Gastroesophageal sphincter (tissue), 3 donors: ENCODE measurements at regions not wholly inside any gene's neighbourhood (a gene's known extent, or its start where the extent isn't known, plus 50 kb on each side); places are given as distances from the start of the nearest gene placed in this dataset.

Experiments used
- EP300 ChIP-seq: sonication (generic); formaldehyde crosslinking; IDR thresholded peaks from one replicate; pipeline ENCODE4 v1.6.1; 2017; ENCODE audit warnings: antibody characterized with exemption, mild to moderate bottlenecking
- TF ChIP-seq, protein P1 (sequence below), 4 experiments: fragments of 200-600 bp in 2 of 4; fragments of 450-650 bp in 2 of 4; sonication (generic) in 1 of 4; IDR thresholded peaks; one replicate each; pipeline ENCODE4 v1.5.1; 2017 to 2019; ENCODE audit warnings: antibody characterized with exemption in 4 of 4, mild to moderate bottlenecking in 2 of 4, moderate library complexity in 2 of 4

DNA sequence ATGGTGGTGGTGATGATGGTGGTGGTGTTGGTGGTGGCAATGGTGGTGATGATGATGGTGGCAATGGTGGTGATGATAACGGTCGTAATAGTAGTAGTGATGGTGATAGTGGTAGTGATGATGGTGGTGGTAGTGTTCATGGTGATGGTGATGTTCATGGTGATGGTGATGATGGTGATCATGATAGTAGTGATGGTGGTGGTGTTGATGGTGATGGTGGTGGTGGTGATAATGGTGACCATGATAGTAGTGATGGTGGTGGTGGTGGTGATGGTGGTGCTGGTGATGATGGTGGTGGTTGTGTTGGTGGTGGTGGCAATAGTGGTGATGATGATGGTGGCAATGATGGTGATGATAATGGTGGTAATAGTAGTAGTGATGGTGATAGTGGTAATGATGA is 68.0 kb downstream of the SOX9 start:
- TF ChIP-seq, protein P1, sequence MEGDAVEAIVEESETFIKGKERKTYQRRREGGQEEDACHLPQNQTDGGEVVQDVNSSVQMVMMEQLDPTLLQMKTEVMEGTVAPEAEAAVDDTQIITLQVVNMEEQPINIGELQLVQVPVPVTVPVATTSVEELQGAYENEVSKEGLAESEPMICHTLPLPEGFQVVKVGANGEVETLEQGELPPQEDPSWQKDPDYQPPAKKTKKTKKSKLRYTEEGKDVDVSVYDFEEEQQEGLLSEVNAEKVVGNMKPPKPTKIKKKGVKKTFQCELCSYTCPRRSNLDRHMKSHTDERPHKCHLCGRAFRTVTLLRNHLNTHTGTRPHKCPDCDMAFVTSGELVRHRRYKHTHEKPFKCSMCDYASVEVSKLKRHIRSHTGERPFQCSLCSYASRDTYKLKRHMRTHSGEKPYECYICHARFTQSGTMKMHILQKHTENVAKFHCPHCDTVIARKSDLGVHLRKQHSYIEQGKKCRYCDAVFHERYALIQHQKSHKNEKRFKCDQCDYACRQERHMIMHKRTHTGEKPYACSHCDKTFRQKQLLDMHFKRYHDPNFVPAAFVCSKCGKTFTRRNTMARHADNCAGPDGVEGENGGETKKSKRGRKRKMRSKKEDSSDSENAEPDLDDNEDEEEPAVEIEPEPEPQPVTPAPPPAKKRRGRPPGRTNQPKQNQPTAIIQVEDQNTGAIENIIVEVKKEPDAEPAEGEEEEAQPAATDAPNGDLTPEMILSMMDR (IDR thresholded peaks at IDR 0.05) = no peak
- TF ChIP-seq EP300 = no peak
